ENCODE measurements at regions not wholly inside any gene's neighbourhood (a gene's known extent, or its start where the extent isn't known, plus 50 kb on each side); places are given as distances from the start of the nearest gene placed in this dataset.

- dilution Hi-C loops (cut with MboI; ENCODE audit: extremely low pct_ligation_motif_present, low sequenced_read_pairs) (no loop called here), intact Hi-C loops (cut with micrococcal nuclease) (loop anchor here (5.0 kb wide), 2 partner anchors 234 to 329 kb away; no protein-coding TSS in a partner anchor)
- Histone ChIP-seq H3K36me3 (ENCODE audit: control insufficient read depth in 2 of 2, extremely low read depth in 1 of 2, insufficient read depth in 2 of 2, low read length in 2 of 2) (no peaks in the 10 kb centered on the region), H3K9me3 (replicated peaks; ENCODE audit: control insufficient read depth, insufficient read depth, low read length) (no peaks in the 10 kb centered on the region), H3K79me2 (ENCODE audit: control insufficient read depth, insufficient read depth, low read length) (no peaks in the 10 kb centered on the region), H3K9ac (replicated peaks; ENCODE audit: extremely low read depth, insufficient read depth, low read length) (no peak overlapping the region), H3K27ac (ENCODE audit: insufficient read depth, low read depth, low read length) (no peak overlapping the region), H3K27me3 (ENCODE audit: control insufficient read depth in 2 of 2, insufficient read depth in 2 of 2, low read length in 2 of 2) (peaks cover 3 to 4% of the 10 kb centered on the region in 2 experiments), H2AFZ (ENCODE audit: low read depth, low read length) (no peak overlapping the region), H3K9me1 (replicated peaks; ENCODE audit: control insufficient read depth, extremely low read depth, insufficient read depth, low read length) (no peaks in the 10 kb centered on the region), H4K20me1 (replicated peaks; ENCODE audit: control insufficient read depth, extremely low read depth, insufficient read depth, low read length) (no peaks in the 10 kb centered on the region), H3K4me3 (replicated peaks in 1 of 3; ENCODE audit: insufficient read depth in 1 of 3, low read depth in 1 of 3, low read length in 3 of 3) (no peak overlapping the region), H3K4me1 (ENCODE audit: control insufficient read depth, extremely low read depth, insufficient read depth, low read length) (peaks cover 24% of the 10 kb centered on the region), H3K4me2 (ENCODE audit: insufficient read depth, low read length) (no peak overlapping the region)
- ChIA-PET POLR2A (no interaction called here), CTCF (interaction anchor here (0.7 to 3.4 kb wide), 13 partner anchors 10 to 354 kb away, joined by 3 to 24 read pairs (median 3); no protein-coding TSS in a partner anchor)
- no peak for FAIRE-seq
- TF ChIP-seq CTCF (IDR thresholded peaks at IDR 0.05; ENCODE audit: extremely low read depth in 1 of 2, insufficient read depth in 1 of 2, low read depth in 1 of 2, low read length in 2 of 2) (no peak), GATA2 (IDR thresholded peaks at IDR 0.05; ENCODE audit: insufficient read depth, insufficient read length, low read depth, low read length) (no peak), EZH2 (IDR thresholded peaks at IDR 0.05; ENCODE audit: borderline replicate concordance, low read depth, low read length, severe bottlenecking) (no peak), MYC (IDR thresholded peaks at IDR 0.05; ENCODE audit: low read depth, low read length) (no peak), FOS (IDR thresholded peaks at IDR 0.05; ENCODE audit: borderline replicate concordance, insufficient read depth, low read length) (no peak), POLR2AphosphoS5 (IDR thresholded peaks at IDR 0.05; ENCODE audit: insufficient read depth, low read depth, low read length) (no peak), POLR2A (IDR thresholded peaks at IDR 0.05; ENCODE audit: low read depth, low read length) (no peak), JUN (IDR thresholded peaks at IDR 0.05; ENCODE audit: borderline replicate concordance, insufficient read depth, insufficient read length, low read depth) (no peak), MAX (IDR thresholded peaks at IDR 0.05; ENCODE audit: insufficient read depth, insufficient read length) (no peak)
- DNase-seq (ENCODE audit: low read depth, low spot score) = peak; percentile 68
- no TSS peak for BruUV-seq (replicated peaks)
These were observed 84.2 kb upstream of the SLC25A26 start for GRCh38 chr3:66136597-66136996.
